Inflammatory macrophage (primary cell): ENCODE measurements at regions not wholly inside any gene's neighbourhood (a gene's known extent, or its start where the extent isn't known, plus 50 kb on each side); places are given as distances from the start of the nearest gene placed in this dataset.
A peak's percentile ranks its signal among the peaks of the same experiment; 100 is the strongest.

Experiments used
- DNase-seq, 2 donors: peaks; one replicate each; pipeline ENCODE4 v3.0.0-alpha.2; 2020 to 2022

- peak; percentile 71 to 81 for DNase-seq
Observed at GRCh38 chr5:54610197-54610944, 92.8 kb downstream of the SNX18 start.

GRCh38 chr5:54608423-54609085 lies 91.0 kb downstream of the SNX18 start:
- DNase-seq = peak; percentile 53 to 87

- DNase-seq = no peak
Observed at GRCh38 chr5:54607006-54607405, 89.4 kb downstream of the SNX18 start.

- DNase-seq = no peak
Observed at GRCh38 chr5:54603372-54603771, 85.8 kb downstream of the SNX18 start.

GRCh38 chr5:54602475-54602874 lies 84.9 kb downstream of the SNX18 start:
- no peak for DNase-seq

- peak; percentile 42 to 48 for DNase-seq
Observed at GRCh38 chr5:54601411-54602230, 84.1 kb downstream of the SNX18 start.
